Keratinocyte (primary cell): ENCODE measurements at regions not wholly inside any gene's neighbourhood (a gene's known extent, or its start where the extent isn't known, plus 50 kb on each side); places are given as distances from the start of the nearest gene placed in this dataset.

Source experiments
- DNase-seq: peaks from one replicate; pipeline ENCODE4 v3.0.0-alpha.2; 2011; ENCODE audit warnings: low read depth, missing footprints, low spot score
- FAIRE-seq: peaks from 2 replicates; lab custom pipeline; 2011; peaks lifted over from hg19 to GRCh38; lab: Jason Lieb, UNC
- H2AFZ ChIP-seq: 2 replicates; pipeline ENCODE4 v1.6.0; 2012; ENCODE audit warnings: low read length, control low read depth, inconsistent platforms; ENCODE audit not compliant: control insufficient read depth
- H3K27ac ChIP-seq: 2 replicates; pipeline ENCODE4 v1.5.1; 2011; ENCODE audit warnings: low read length; ENCODE audit not compliant: control insufficient read depth, insufficient read depth
- H3K27me3 ChIP-seq: 3 replicates; pipeline ENCODE4 v1.6.0; 2011; ENCODE audit warnings: low read length; ENCODE audit not compliant: control insufficient read depth, insufficient read depth; ENCODE audit errors: extremely low read depth
- H3K36me3 ChIP-seq, 2 experiments: 2 replicates in 1 of 2; 3 replicates in 1 of 2; pipeline ENCODE4 v1.5.1; 2011; ENCODE audit warnings: low read length in 2 of 2, mild to moderate bottlenecking in 1 of 2; ENCODE audit not compliant: control insufficient read depth in 2 of 2, insufficient read depth in 2 of 2; ENCODE audit errors: extremely low read depth in 1 of 2
- H3K4me1 ChIP-seq: 3 replicates; pipeline ENCODE4 v1.5.1; 2011; ENCODE audit warnings: low read length; ENCODE audit not compliant: control insufficient read depth, insufficient read depth; ENCODE audit errors: extremely low read depth
- H3K4me2 ChIP-seq: 3 replicates; pipeline ENCODE4 v1.6.0; 2011; ENCODE audit warnings: low read depth, low read length; ENCODE audit not compliant: control insufficient read depth, insufficient read depth; ENCODE audit errors: extremely low read depth
- H3K4me3 ChIP-seq, 3 experiments: fragments of 200-600 bp in 1 of 3; sonication (generic) in 1 of 3; 2 replicates in 2 of 3; 3 replicates in 1 of 3; pipeline ENCODE4 v1.5.1; 2011 to 2016; ENCODE audit warnings: low read length in 3 of 3, mild to moderate bottlenecking in 3 of 3, control low read depth in 2 of 3, inconsistent platforms in 1 of 3, low read depth in 1 of 3, mixed read lengths in 1 of 3, mixed run types in 1 of 3, moderate library complexity in 1 of 3; ENCODE audit not compliant: control insufficient read depth in 2 of 3, insufficient read depth in 2 of 3; ENCODE audit errors: extremely low read depth in 1 of 3
- H3K79me2 ChIP-seq: 2 replicates; pipeline ENCODE4 v1.6.0; 2012; ENCODE audit warnings: low read length; ENCODE audit not compliant: control insufficient read depth, insufficient read depth
- H3K9ac ChIP-seq: 3 replicates; pipeline ENCODE4 v1.6.0; 2011; ENCODE audit warnings: low read length; ENCODE audit not compliant: control insufficient read depth, insufficient read depth; ENCODE audit errors: extremely low read depth
- H3K9me1 ChIP-seq: 3 replicates; pipeline ENCODE4 v1.6.0; 2011; ENCODE audit warnings: low read length; ENCODE audit not compliant: control insufficient read depth, insufficient read depth; ENCODE audit errors: extremely low read depth
- H3K9me3 ChIP-seq: 2 replicates; pipeline ENCODE4 v1.5.1; 2012; ENCODE audit warnings: low read depth, low read length; ENCODE audit not compliant: control insufficient read depth
- H4K20me1 ChIP-seq: 3 replicates; pipeline ENCODE4 v1.6.0; 2011; ENCODE audit warnings: low read length; ENCODE audit not compliant: control insufficient read depth, insufficient read depth; ENCODE audit errors: extremely low read depth
- EZH2 ChIP-seq: IDR thresholded peaks from one replicate; pipeline ENCODE4 v1.6.1; 2012; ENCODE audit warnings: inconsistent platforms, mild to moderate bottlenecking, low read length, moderate library complexity
- dilution Hi-C: fragments of 300-500 bp; cut with MboI; formaldehyde crosslinking; loops from one replicate; pipeline ENCODE4 v1.7.0; 2020; ENCODE audit warnings: low sequenced_read_pairs; ENCODE audit not compliant: extremely low pct_ligation_motif_present
- TF ChIP-seq, protein P1 (sequence below), 3 experiments: IDR thresholded peaks in 1 of 3; conservative IDR thresholded peaks in 1 of 3; optimal IDR thresholded peaks in 1 of 3; 2 replicates in 2 of 3; 3 replicates in 1 of 3; pipeline versions ENCODE3 to v1.5.1; 2011; ENCODE audit warnings: low read length in 3 of 3, mild to moderate bottlenecking in 3 of 3, moderate library complexity in 2 of 3, control low read depth in 1 of 3, inconsistent platforms in 1 of 3; ENCODE audit not compliant: insufficient read depth in 2 of 3; ENCODE audit errors: extremely low read depth in 1 of 3

GRCh38 chr10:14433147-14433546, 102.4 kb upstream of the FRMD4A start:
- no peak for TF ChIP-seq EZH2
- TF ChIP-seq, protein P1, sequence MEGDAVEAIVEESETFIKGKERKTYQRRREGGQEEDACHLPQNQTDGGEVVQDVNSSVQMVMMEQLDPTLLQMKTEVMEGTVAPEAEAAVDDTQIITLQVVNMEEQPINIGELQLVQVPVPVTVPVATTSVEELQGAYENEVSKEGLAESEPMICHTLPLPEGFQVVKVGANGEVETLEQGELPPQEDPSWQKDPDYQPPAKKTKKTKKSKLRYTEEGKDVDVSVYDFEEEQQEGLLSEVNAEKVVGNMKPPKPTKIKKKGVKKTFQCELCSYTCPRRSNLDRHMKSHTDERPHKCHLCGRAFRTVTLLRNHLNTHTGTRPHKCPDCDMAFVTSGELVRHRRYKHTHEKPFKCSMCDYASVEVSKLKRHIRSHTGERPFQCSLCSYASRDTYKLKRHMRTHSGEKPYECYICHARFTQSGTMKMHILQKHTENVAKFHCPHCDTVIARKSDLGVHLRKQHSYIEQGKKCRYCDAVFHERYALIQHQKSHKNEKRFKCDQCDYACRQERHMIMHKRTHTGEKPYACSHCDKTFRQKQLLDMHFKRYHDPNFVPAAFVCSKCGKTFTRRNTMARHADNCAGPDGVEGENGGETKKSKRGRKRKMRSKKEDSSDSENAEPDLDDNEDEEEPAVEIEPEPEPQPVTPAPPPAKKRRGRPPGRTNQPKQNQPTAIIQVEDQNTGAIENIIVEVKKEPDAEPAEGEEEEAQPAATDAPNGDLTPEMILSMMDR (optimal IDR thresholded peaks at IDR 0.05 in 1 of 3, IDR thresholded peaks at IDR 0.05 in 1 of 3, conservative IDR thresholded peaks at IDR 0.05 in 1 of 3; ENCODE audit: extremely low read depth in 1 of 3, insufficient read depth in 2 of 3, low read length in 3 of 3): no peak
- dilution Hi-C loops: no loop called here
- no peak overlapping the region for H3K4me2 ChIP-seq
- H3K79me2 ChIP-seq: no peaks in the 10 kb centered on the region
- no peak overlapping the region for H3K27ac ChIP-seq
- DNase-seq (no peak), FAIRE-seq (no peak)
- H3K4me1 ChIP-seq: no peaks in the 10 kb centered on the region
- no peak overlapping the region for H3K9ac ChIP-seq
- no peak overlapping the region for H2AFZ ChIP-seq
- no peaks in the 10 kb centered on the region for H3K9me1 ChIP-seq
- H3K4me3 ChIP-seq: no peak overlapping the region
- no peaks in the 10 kb centered on the region for H4K20me1 ChIP-seq
- no peaks in the 10 kb centered on the region for H3K27me3 ChIP-seq
- no peaks in the 10 kb centered on the region for H3K9me3 ChIP-seq
- no peaks in the 10 kb centered on the region for H3K36me3 ChIP-seq

DNA sequence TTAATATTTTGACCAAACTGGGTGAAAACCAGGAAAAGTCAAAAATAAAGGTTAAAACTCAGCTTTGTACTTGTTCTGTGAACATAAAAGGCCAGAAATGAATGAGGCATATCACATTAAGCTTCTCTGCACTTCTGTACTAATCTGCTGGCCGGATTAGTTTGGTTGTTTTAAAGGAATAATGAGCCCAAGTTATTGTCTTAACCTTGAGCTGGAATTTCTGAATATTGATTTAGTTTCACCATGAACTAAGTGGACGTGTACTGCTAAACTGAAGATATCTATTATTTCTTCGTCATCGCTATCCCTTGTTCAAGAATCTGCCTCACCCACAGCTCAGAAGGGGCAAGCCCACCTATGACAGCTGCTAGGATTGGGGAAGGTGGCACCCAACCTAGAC, 101.1 kb upstream of the FRMD4A start:
- no peak overlapping the region for H3K9ac ChIP-seq
- H3K4me3 ChIP-seq: no peak overlapping the region
- no peaks in the 10 kb centered on the region for H4K20me1 ChIP-seq
- FAIRE-seq (no peak), DNase-seq (no peak)
- dilution Hi-C loops: no loop called here
- no peaks in the 10 kb centered on the region for H3K9me1 ChIP-seq
- no peak overlapping the region for H3K27ac ChIP-seq
- H3K27me3 ChIP-seq: no peaks in the 10 kb centered on the region
- no peak overlapping the region for H3K4me2 ChIP-seq
- no peaks in the 10 kb centered on the region for H3K36me3 ChIP-seq
- H3K79me2 ChIP-seq: no peaks in the 10 kb centered on the region
- H3K4me1 ChIP-seq: no peaks in the 10 kb centered on the region
- no peak overlapping the region for H2AFZ ChIP-seq
- no peaks in the 10 kb centered on the region for H3K9me3 ChIP-seq
- TF ChIP-seq, protein P1 (optimal IDR thresholded peaks at IDR 0.05 in 1 of 3, IDR thresholded peaks at IDR 0.05 in 1 of 3, conservative IDR thresholded peaks at IDR 0.05 in 1 of 3; ENCODE audit: extremely low read depth in 1 of 3, insufficient read depth in 2 of 3, low read length in 3 of 3): no peak
- TF ChIP-seq EZH2: no peak
